ENCODE measurements at regions not wholly inside any gene's neighbourhood (a gene's known extent, or its start where the extent isn't known, plus 50 kb on each side); places are given as distances from the start of the nearest gene placed in this dataset.

GRCh38 chr6:54729716-54730115 lies 116.9 kb upstream of the FAM83B start:
- TF ChIP-seq POLR2A (IDR thresholded peaks at IDR 0.05; ENCODE audit: low read length) (no peak), GATA1 (IDR thresholded peaks at IDR 0.05; ENCODE audit: low read depth, low read length) (no peak)

Data from erythroblast (primary cell).